GM18517 (cell line): ENCODE measurements at regions not wholly inside any gene's neighbourhood (a gene's known extent, or its start where the extent isn't known, plus 50 kb on each side); places are given as distances from the start of the nearest gene placed in this dataset.

Experiments used
- ATAC-seq: cut with Tn5 transposase; IDR thresholded peaks from one replicate; pipeline ENCODE4 v1.9.1; 2021; ENCODE audit warnings: mild to moderate bottlenecking, moderate library complexity; ENCODE audit not compliant: unreplicated experiment

DNA sequence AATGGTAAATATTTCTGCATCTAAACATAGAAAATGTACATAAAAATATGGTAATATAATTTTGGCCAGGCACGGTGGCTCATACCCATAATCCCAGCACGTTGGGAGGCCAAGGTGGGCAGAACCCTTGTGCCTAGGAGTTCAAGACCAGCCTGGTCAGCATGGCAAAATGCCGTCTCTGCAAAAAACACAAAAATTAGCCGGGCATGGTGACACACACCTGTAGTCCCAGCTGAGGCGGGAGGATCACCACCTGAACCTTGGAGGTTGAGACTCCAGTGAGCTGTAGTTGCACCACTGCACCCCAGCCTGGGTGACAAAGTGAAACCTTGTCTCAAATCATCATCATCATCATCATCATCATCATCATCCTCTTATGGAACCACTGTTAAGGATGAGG, 230.6 kb upstream of the NCAM1 start:
- no peak for ATAC-seq

- no peak for ATAC-seq
Measured at GRCh38 chr11:112731538-112731937, 229.7 kb upstream of the NCAM1 start.

DNA sequence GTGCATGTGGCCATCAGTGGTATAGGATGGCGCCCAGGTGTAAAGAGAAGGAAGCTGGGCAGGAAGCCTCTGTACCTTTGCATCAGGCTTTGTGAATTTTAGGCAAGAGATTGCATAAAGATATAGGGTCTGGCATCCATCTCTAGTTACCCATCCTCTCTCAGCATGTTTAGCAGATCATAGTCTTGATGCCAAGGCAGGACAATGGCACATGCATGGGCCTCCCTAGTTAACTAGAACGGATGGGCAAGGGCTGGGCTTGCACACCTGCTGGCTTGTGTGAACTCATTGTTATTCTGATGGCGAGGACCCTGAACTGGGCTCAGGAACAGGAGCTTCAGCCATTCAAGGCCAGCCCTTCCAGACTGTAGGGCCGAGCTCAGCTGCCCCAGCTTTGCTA, 229.2 kb upstream of the NCAM1 start:
- no peak for ATAC-seq

DNA sequence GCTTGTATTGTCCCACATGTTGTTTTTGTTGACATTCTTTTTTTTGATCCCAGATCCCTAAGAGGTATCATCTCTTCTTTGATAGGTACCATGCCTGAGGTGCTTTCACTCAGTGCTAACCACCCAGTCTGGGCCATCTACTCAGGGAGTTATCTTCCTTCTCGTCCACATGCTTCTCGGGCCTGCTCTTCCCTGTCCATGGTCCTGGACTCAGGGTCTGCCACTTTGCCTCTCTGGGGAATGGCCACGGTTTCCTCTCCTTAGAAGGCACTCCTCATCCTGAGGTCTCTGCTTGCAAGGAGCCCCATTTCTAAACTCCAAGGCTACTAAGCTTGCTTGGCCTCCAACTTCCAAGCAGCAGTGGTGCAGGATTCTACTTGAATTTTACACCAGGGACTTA, 227.0 kb upstream of the NCAM1 start:
- ATAC-seq, result no peak

- no peak for ATAC-seq
Measured at GRCh38 chr11:112735470-112735869, 225.8 kb upstream of the NCAM1 start.

- ATAC-seq, result no peak
Measured at GRCh38 chr11:112744041-112744440, 217.2 kb upstream of the NCAM1 start.

- no peak for ATAC-seq
Measured at GRCh38 chr11:112745973-112746372, 215.2 kb upstream of the NCAM1 start.

- ATAC-seq, result no peak
Measured at GRCh38 chr11:112748252-112748651, 213.0 kb upstream of the NCAM1 start.

DNA sequence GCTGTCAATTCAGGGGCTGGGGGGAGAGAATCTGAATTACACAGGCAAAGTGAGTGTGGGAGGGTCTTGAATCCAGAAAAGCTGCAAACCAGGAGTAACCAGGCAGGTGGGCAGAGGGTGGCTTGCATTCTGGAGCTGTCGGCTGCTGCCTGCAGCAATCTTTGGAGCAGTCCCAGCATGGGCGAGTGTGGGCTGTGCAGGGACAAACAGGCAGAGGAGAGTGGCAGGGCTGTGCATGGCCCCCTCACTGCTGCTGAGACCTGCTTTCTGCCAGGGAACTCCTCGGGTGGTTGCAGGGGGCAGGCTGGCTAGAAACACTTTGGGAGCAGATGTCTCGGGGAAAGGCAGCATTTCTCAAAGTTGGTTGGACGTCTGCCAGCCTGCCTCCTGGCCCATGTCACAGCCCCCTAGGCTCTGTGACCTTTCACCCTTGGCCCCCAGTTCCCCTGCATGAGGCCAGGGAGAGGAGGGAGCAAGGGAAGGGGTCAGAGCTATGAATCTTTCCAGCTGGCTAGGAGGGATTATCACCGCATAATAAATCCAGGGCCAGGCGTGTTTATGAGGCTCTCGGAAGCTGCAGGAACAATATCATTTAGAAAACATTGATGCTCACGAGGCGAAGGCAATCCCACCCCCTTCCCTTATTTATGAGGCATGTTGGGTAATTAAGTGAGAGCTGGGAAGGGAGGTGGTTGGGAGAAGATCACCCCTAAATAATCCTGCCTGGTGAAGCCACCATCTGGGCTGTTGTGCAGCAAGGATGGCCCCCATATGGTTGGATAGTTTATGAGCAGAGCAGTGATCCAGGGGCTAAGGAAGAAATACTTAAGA, 212.3 kb upstream of the NCAM1 start:
- no peak for ATAC-seq

GRCh38 chr11:112751329-112751728, 209.9 kb upstream of the NCAM1 start:
- ATAC-seq, result no peak

DNA sequence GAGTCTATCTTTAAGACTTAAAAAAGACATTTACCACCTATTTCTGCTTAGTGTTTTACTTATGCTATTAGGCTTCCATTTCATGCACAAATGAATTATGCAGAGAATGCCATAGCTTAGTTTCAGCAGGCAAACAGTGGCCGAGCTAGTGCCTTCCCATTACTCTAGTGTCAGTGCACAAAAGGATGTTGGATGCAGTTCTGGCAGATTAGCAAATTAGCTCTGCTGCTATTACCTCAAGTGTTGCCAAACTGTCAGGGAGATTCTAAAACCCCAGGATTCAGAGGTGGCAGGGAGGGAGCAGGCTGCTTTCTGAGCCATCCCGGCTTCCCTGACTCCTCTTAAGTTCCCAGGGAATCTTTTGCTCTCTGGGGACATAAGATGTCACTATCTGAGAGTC, 209.4 kb upstream of the NCAM1 start:
- no peak for ATAC-seq

GRCh38 chr11:112752563-112752962, 208.7 kb upstream of the NCAM1 start:
- no peak for ATAC-seq

DNA sequence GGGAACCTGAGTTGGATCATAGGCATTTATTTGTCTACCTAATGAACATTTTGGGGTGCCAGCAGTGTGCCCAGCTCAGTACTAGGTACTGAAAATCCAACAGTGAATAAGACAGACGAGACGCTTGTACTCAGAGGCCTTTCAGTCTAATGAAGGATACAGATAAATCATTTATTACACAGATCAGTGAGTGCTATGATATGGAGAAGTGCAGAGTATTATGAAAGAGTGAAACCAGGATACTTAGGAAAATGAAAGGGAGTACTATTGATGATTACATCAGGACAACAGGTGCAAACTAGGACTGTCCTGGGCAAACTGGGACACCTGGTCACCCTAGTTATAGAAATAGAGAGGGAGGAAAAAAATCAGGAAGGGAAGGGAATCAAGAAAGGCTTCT, 207.5 kb upstream of the NCAM1 start:
- no peak for ATAC-seq

DNA sequence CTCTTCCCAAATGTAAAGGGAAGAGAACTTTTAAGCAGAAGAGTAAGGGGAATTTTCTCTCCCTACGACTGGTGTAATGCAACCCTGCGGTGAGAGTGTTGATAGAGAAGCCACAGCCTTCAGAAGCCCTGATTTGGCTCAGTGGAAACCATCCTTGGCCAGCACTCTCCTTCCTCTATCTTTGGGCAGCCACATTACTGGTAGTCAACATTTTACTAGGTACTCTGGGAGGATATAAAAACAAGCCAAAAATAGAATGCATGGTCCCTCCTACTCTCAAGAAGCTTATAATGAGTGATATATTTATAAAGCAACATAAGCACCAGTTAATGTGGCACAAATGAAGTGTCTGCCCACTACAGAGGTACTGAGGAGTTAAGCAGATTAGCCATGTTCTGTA, 201.8 kb upstream of the NCAM1 start:
- no peak for ATAC-seq

GRCh38 chr11:112760396-112761059, 200.7 kb upstream of the NCAM1 start:
- no peak for ATAC-seq

DNA sequence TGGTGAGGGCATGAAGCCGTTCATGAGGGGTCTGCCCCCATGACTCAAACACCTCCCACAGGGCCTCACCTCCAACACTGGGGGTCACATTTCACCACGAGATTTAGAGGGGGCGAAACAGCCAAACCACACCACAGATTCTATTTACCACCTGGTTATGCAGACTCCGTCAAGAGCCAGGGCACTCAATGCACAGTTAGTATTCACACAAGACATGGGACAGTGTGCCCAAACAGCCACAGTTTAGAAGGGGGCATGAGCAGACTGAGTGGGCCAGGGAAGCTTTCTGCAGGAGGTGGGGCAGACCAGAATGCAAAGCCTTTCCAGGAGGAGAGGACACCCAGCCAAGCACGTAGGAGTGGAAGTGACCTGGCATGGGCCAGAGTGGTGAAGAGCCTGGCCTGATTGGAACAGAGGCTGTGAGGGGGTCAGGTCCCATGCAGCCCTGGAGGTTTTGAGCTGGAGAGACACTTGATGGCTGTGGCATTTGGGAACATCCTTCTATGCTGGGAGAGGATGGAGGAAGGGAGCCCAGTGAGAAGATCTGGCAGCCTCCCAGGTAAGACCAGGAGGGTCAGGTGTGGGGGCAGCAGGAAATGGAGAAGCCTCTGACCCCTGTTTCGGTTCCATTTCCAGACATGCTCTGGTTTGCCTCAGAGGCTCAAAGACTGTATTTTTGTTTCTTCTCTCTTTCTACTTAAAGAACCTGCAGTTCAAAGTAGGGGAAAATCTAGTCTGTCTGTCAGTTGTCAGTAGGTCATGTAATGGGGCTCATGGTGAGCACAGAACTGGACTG, 199.1 kb upstream of the NCAM1 start:
- ATAC-seq, result no peak

DNA sequence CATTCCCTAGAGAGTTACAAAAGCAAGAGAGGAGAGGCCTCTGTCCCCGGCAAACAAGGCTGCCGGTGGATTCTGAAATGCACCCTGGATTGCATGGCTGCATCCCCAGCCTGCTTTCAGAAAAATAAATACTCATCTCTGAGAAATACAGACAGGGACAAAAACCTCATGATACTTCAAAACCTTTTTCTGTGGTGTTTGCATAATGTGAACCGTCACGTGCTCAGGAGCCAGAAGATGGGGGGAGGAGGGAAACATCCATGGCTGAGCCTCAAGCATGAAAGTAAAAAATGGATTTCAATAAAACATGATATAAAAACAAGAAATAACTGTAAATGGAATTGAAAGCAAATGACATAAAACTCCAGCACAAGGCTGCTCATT, 198.5 kb upstream of the NCAM1 start:
- ATAC-seq, result no peak

GRCh38 chr11:112765337-112765736, 195.9 kb upstream of the NCAM1 start:
- no peak for ATAC-seq

- no peak for ATAC-seq
Measured at GRCh38 chr11:112769170-112769569, 192.1 kb upstream of the NCAM1 start.

DNA sequence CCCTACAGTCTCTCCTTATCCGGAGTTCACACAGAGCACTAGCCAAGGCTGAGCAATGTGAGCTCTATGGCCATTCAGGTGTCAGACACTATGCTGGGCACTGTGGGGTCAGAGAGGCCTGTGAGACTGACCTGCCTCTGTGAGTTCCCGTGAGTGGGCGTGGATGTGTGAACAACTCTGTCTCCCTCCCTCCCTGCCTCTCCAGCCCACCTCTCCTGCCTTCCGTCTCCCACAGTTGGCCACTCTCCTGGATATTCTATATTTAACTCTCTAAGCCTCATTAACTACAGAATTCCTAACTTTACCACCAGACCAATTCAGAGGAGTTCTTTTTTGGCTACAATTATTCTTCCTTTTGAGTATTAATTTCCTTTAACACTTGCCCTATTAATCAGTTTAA, 191.6 kb upstream of the NCAM1 start:
- no peak for ATAC-seq

DNA sequence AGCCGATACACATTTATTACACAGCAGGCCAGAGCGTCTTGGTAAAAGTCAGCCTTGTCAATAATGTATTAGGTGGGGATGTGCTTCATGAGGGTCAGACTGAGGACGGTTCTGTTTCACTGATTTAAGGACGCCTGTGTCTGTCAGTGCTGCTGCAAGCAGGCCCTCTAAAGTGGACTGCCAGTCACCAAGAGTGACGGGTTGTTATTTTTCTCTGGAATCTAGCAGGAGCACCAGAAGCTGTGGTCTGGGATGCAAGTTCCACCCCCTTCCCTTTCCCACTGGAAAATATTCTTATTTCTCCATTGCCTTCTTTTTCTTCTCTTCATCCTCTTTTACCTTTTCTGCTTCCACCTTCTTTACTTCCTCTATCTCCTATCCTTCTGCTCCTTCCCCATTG, 191.2 kb upstream of the NCAM1 start:
- ATAC-seq, result no peak

- ATAC-seq, result no peak
Measured at GRCh38 chr11:112770487-112770886, 190.7 kb upstream of the NCAM1 start.
